ENCODE measurements at regions not wholly inside any gene's neighbourhood (a gene's known extent, or its start where the extent isn't known, plus 50 kb on each side); places are given as distances from the start of the nearest gene placed in this dataset.
A peak's percentile ranks its signal among the peaks of the same experiment; 100 is the strongest.

DNA sequence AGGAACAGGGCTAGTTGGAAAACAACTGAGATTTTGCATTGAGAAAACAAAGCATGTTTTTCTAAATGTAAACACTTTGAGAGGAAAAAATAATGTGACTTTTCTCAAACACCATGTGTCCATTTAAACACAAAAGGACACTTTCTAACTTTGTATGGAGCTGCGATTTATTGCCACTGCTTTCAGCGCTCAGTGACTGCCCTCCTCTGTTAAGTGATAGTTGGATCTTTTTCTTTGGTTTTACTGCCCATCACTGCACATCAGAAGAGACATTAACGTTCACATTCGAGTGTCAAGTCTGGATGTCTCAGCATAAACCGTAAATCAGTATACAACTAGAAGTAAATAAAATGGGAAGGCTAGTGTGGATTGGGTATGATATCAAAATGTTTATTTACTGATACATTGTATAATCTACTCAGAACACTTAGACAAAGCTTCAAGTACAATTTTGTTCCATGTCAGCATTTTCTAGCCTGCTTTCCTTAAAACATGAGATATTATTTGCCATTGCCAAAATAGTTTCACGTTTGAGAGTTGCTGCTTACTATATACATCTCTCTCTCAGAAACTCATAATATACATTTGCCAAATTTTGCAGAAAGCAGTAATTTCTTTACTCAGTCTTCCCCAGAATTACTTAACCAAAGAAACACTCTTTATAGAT lies 237.6 kb downstream of the IKZF2 start:
- Histone ChIP-seq H3K4me1 (ENCODE audit: insufficient read depth) (peaks cover 53% of the 10 kb centered on the region), H3K36me3 (ENCODE audit: low read depth) (no peaks in the 10 kb centered on the region), H3K9me2 (ENCODE audit: insufficient read depth) (no peaks in the 10 kb centered on the region), H2AFZ (peak overlapping the region; percentile 79), H3K9me3 (ENCODE audit: low read depth) (no peaks in the 10 kb centered on the region), H3K4me2 (ENCODE audit: unreplicated experiment) (no peak overlapping the region), H4K20me1 (ENCODE audit: insufficient read depth) (no peaks in the 10 kb centered on the region), H3K4me3 (no peak overlapping the region), H3F3A (ENCODE audit: insufficient read depth) (peaks cover 31% of the 10 kb centered on the region), H3K79me2 (ENCODE audit: insufficient read depth) (no peaks in the 10 kb centered on the region), H3K9ac (no peak overlapping the region), H3K27ac (peak overlapping the region; percentile 69), H3K27me3 (replicated peaks; ENCODE audit: insufficient read depth) (no peaks in the 10 kb centered on the region)
- TF ChIP-seq EZH2 (IDR thresholded peaks at IDR 0.05; ENCODE audit: insufficient read depth, poor library complexity, severe bottlenecking) (no peak), EZH2phosphoT487 (IDR thresholded peaks at IDR 0.05; ENCODE audit: insufficient read depth, low read depth) (no peak)
- WGBS, 2 experiments (ENCODE audit: low coverage in 1 of 2, low lambda C conversion rate in 2 of 2, missing lambda C conversion rate in 2 of 2): 59 to 63% methylated on average over 6 of the region's 6 CpGs
- DNase-seq: no peak
- in situ Hi-C loops (cut with MboI): no loop called here

DNA sequence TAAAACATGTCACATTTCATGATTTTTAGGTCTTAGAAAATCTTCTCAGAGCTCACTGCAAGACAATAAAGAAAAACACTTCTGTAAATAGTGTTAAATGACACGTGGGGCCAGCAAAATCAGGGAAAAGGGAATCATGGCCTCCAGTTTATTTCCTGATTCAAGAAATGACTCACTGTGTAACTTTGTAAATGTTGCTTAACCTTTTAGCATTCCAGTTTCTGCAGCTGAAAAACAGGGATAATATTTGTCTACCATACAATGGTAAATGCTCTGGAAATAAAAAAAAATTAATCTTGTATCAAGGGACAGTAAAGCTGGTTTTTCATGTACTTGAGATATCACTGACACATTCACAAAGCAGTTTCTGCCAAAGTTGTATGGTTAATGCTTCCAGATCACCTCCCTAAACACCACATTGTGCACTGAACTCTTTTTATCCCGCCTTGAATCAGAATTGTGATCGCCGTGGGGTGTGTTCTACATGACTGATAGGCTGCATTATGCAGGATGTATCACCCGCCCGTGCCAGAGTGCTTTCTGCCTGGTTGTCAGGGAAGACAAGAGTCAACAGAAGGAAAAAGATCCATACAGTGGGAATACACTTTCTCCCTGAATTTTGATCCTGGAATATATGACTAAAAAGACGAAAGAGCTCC lies 238.8 kb downstream of the IKZF2 start:
- 46 to 49% methylated on average over 7 of the region's 7 CpGs for WGBS, 2 experiments (ENCODE audit: low coverage in 1 of 2, low lambda C conversion rate in 2 of 2, missing lambda C conversion rate in 2 of 2)
- H3K4me3 ChIP-seq: no peak overlapping the region
- H3K9me3 ChIP-seq (ENCODE audit: low read depth): no peaks in the 10 kb centered on the region
- peaks cover 65% of the 10 kb centered on the region for H3K4me1 ChIP-seq (ENCODE audit: insufficient read depth)
- no peaks in the 10 kb centered on the region for H3K9me2 ChIP-seq (ENCODE audit: insufficient read depth)
- H3K4me2 ChIP-seq (ENCODE audit: unreplicated experiment): peak overlapping the region; percentile 44
- no peak for TF ChIP-seq EZH2 (IDR thresholded peaks at IDR 0.05; ENCODE audit: insufficient read depth, poor library complexity, severe bottlenecking)
- no peaks in the 10 kb centered on the region for H4K20me1 ChIP-seq (ENCODE audit: insufficient read depth)
- DNase-seq: peak; percentile 79
- peaks cover 41% of the 10 kb centered on the region for H3F3A ChIP-seq (ENCODE audit: insufficient read depth)
- H3K79me2 ChIP-seq (ENCODE audit: insufficient read depth): no peaks in the 10 kb centered on the region
- H3K27me3 ChIP-seq (replicated peaks; ENCODE audit: insufficient read depth): no peaks in the 10 kb centered on the region
- in situ Hi-C loops (cut with MboI): no loop called here
- H3K36me3 ChIP-seq (ENCODE audit: low read depth): no peaks in the 10 kb centered on the region
- H2AFZ ChIP-seq: peak overlapping the region; percentile 79
- H3K9ac ChIP-seq: peak overlapping the region; percentile 42
- H3K27ac ChIP-seq: peak overlapping the region; percentile 69

DNA sequence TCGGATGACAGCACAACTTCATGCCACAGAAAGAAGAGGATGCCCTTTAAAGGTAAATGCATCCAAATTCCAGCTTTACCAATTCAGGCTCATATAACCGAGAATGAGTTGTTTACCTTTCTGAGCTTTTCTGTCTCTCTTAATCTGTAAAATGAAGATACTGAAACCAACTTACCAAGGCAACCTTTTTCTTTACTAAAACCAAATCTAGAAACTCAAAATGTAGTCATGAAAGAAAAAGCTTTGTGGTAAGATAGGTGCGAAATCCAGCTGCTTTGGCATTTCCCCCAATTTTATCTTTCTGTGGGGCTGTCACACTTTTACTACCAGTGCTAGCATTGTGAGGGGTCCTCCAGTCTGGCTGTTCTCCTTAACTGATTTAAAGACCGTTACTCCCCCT lies 240.4 kb downstream of the IKZF2 start:
- no peaks in the 10 kb centered on the region for H3K9me2 ChIP-seq (ENCODE audit: insufficient read depth)
- in situ Hi-C loops (cut with MboI): no loop called here
- no peak overlapping the region for H3K9ac ChIP-seq
- H3K79me2 ChIP-seq (ENCODE audit: insufficient read depth): no peaks in the 10 kb centered on the region
- H2AFZ ChIP-seq: peak overlapping the region; percentile 79
- no peaks in the 10 kb centered on the region for H3K9me3 ChIP-seq (ENCODE audit: low read depth)
- peaks cover 69% of the 10 kb centered on the region for H3K4me1 ChIP-seq (ENCODE audit: insufficient read depth)
- H3K4me3 ChIP-seq: no peak overlapping the region
- 65 to 82% methylated on average over 4 of the region's 4 CpGs for whole genome bisulfite sequencing, 2 experiments (ENCODE audit: low coverage in 1 of 2, low lambda C conversion rate in 2 of 2, missing lambda C conversion rate in 2 of 2)
- H3K27me3 ChIP-seq (replicated peaks; ENCODE audit: insufficient read depth): no peaks in the 10 kb centered on the region
- DNase-seq: no peak
- no peak overlapping the region for H3K4me2 ChIP-seq (ENCODE audit: unreplicated experiment)
- TF ChIP-seq EZH2phosphoT487 (IDR thresholded peaks at IDR 0.05; ENCODE audit: insufficient read depth, low read depth) (no peak), EZH2 (IDR thresholded peaks at IDR 0.05; ENCODE audit: insufficient read depth, poor library complexity, severe bottlenecking) (no peak)
- H3F3A ChIP-seq (ENCODE audit: insufficient read depth): peaks cover 41% of the 10 kb centered on the region
- H3K27ac ChIP-seq: no peak overlapping the region
- no peaks in the 10 kb centered on the region for H4K20me1 ChIP-seq (ENCODE audit: insufficient read depth)
- no peaks in the 10 kb centered on the region for H3K36me3 ChIP-seq (ENCODE audit: low read depth)

DNA sequence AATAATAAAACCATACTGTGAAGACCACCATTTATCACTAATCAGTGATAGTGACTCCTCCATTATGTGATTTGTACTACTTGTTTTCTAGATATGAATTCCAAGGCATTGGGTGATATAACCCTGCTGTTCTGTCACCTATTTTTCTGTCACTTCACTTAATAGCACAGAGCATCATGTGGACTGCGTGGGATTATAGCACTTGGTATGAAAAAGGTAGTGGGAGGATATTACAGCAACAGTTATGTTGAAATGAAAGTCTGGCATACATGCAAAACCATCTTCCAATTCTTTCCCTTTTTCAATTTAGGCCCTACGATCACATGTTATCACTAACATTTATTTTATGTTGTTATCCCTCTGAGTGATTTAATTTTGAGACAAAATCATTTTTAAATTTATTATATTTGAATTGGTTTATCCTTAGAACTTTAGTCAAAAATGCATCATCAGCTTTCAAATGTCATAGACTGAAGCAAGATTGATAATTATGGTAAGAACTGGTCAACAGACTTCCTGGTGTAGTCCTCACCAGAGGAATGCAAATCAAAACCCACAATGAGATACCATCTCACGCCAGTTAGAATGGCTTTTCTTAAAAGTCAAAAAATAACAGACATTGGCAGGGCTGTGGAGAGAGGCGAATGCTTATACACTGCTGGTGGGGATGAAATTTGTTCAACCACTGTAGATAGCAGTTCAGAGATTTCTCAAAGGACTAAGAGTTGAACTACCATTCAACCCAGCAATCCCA lies 242.6 kb downstream of the IKZF2 start:
- H3K27ac ChIP-seq: no peak overlapping the region
- WGBS, 2 experiments (ENCODE audit: low coverage in 1 of 2, low lambda C conversion rate in 2 of 2, missing lambda C conversion rate in 2 of 2): 77 to 78% methylated on average over 4 of the region's 4 CpGs
- in situ Hi-C loops (cut with MboI): no loop called here

More for the DNA sequence above, 242.6 kb downstream of the IKZF2 start:
- no peak overlapping the region for H2AFZ ChIP-seq
- no peaks in the 10 kb centered on the region for H3K36me3 ChIP-seq (ENCODE audit: low read depth)
- H3K9ac ChIP-seq: no peak overlapping the region
- H3F3A ChIP-seq (ENCODE audit: insufficient read depth): peaks cover 31% of the 10 kb centered on the region
- no peaks in the 10 kb centered on the region for H3K9me3 ChIP-seq (ENCODE audit: low read depth)
- no peaks in the 10 kb centered on the region for H3K27me3 ChIP-seq (replicated peaks; ENCODE audit: insufficient read depth)
- no peaks in the 10 kb centered on the region for H3K79me2 ChIP-seq (ENCODE audit: insufficient read depth)
- TF ChIP-seq EZH2 (IDR thresholded peaks at IDR 0.05; ENCODE audit: insufficient read depth, poor library complexity, severe bottlenecking): no peak
- no peak for TF ChIP-seq EZH2phosphoT487 (IDR thresholded peaks at IDR 0.05; ENCODE audit: insufficient read depth, low read depth)
- peaks cover 49% of the 10 kb centered on the region for H3K4me1 ChIP-seq (ENCODE audit: insufficient read depth)
- H3K4me3 ChIP-seq: no peak overlapping the region
- DNase-seq: no peak
- H4K20me1 ChIP-seq (ENCODE audit: insufficient read depth): no peaks in the 10 kb centered on the region
- no peak overlapping the region for H3K4me2 ChIP-seq (ENCODE audit: unreplicated experiment)
- H3K9me2 ChIP-seq (ENCODE audit: insufficient read depth): no peaks in the 10 kb centered on the region
